Erythroblast (primary cell): ENCODE measurements at regions not wholly inside any gene's neighbourhood (a gene's known extent, or its start where the extent isn't known, plus 50 kb on each side); places are given as distances from the start of the nearest gene placed in this dataset.
"Not testable (repeated sequence)": the region's sequence is repeated elsewhere in the genome, so short reads cannot be mapped to it uniquely, and the experiment has no call there.

ENCODE experiments used
- DNase-seq, 2 experiments: peaks; one replicate each; lab custom pipeline; 2025; lab: John Stamatoyannopoulos, UW
- GATA1 ChIP-seq: IDR thresholded peaks from 2 replicates; pipeline ENCODE4 v1.6.1; 2011; ENCODE audit warnings: low read depth, mild to moderate bottlenecking, control low read depth, low read length, moderate library complexity
- POLR2A ChIP-seq: IDR thresholded peaks from 2 replicates; pipeline ENCODE4 v1.6.1; 2011; ENCODE audit warnings: mild to moderate bottlenecking, low read length

GRCh38 chr13:52922961-52923360, 74.5 kb upstream of the PCDH8 start:
- TF ChIP-seq POLR2A (no peak), GATA1 (no peak)
- no peak for DNase-seq

DNA sequence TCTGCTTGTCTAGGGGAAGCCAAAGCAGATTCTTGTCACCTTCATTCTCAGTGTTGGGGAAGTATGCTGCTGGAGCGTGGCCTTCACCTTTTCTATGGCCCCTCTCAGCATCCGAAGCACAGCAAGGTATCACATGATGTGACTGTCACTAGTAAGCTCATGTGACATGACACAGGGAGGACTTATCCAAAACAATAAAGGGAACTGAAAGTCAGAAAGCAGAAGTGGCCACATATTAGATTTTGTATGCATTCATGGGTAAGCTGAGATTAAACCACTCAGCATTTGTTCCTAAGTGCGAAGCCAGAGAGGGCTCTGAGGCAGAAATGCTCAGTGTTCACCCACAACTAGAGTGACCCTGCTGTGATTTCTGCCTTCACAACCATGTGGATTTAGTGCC, 72.8 kb upstream of the PCDH8 start:
- DNase-seq, result no peak
- no peak for TF ChIP-seq POLR2A
- TF ChIP-seq GATA1, result no peak

DNA sequence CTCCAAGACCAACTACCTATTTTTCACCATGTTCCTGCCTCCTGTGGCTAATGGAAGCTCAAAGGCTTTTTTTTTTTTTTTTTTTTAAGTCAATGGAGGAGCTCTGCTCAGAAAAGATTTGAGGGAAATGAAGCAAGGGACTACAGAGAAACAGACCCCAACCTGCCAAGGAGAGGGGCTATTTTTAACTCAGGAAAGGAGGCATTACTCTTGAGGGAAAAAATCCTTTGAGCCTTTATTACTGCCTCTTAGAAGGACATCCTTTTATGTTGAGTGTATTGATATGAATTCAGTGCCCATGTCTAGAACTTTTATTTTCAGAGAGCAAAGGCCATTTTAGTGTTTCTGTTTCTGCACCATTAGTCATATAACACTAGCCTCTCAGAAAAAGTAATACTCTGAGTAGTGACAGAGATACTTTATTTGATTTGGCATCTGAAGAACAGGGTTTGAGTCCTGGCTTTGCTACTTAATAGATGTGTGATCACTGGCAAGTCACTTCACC, 68.1 kb upstream of the PCDH8 start:
- DNase-seq, result no peak
- no peak for TF ChIP-seq GATA1
- no peak for TF ChIP-seq POLR2A

- DNase-seq, result no peak
- TF ChIP-seq POLR2A, result no peak
- TF ChIP-seq GATA1, result no peak
These were observed 62.9 kb upstream of the PCDH8 start for GRCh38 chr13:52911340-52911739.

DNA sequence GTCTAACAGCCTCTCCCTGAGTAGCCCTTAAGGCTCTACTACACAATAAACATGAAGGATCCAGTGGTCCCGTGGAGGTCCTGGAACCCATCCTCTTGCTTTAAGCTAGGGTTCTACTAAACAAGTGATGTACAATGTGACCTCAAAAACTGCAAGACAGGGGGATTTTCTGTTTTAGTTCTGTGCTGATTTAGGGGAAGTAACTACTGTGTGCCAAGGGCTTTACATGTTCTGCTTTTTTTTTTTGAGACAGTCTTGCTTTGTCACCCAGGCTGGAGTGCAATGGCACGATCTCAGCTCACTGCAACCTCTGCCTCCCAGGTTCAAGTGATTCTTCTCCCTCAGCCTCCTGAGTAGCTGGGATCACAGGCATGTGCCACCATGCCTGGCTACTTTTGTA, 61.9 kb upstream of the PCDH8 start:
- not testable (repeated sequence) for DNase-seq

DNA sequence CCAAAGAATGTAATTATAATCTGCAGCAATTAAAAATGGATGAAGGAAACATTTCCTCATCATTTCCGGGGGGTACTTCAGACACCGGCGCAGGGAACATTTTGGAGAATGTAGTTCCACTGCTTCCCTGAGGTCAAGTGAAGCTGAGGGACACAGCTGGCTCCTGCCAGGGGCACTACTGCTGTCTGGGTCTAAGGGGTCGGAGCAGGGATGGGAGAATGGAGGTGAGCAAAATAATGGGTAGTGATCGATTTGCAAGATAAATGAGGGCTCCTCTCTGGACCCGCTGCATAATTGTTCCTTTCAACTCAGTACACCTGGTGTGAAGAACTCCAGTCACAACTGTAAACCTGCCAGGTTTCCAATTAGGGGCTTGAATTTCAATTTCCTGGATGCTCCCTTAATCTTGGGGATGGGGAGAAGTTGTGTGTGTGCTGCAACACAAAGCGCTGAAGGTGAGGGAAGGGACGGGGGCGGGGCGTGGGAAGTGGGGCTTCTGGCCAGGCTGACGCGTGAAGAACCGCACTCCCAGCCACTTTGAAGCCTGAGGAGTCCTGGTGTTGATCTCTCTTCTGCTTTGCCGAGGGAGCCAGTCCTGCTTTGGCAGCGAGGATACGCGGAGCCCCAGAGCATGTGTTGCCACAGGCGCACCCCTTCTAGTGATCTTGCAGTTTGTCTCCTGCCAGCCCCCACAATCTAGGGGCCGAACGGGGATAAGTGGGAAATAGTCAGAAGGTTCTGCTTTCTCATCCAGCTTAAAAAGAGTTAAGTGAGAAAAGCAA, 57.9 kb upstream of the PCDH8 start:
- TF ChIP-seq POLR2A (no peak), GATA1 (no peak)
- no peak for DNase-seq

GRCh38 chr13:52905701-52906100, 57.3 kb upstream of the PCDH8 start:
- no peak for DNase-seq
- TF ChIP-seq POLR2A (no peak), GATA1 (no peak)

- DNase-seq, result no peak
- TF ChIP-seq POLR2A (no peak), GATA1 (no peak)
These were observed 54.9 kb upstream of the PCDH8 start for GRCh38 chr13:52903320-52903719.

- TF ChIP-seq GATA1, result no peak
- TF ChIP-seq POLR2A, result no peak
- no peak for DNase-seq
These were observed 50.8 kb upstream of the PCDH8 start for GRCh38 chr13:52899206-52899605.
